ENCODE measurements at regions not wholly inside any gene's neighbourhood (a gene's known extent, or its start where the extent isn't known, plus 50 kb on each side); places are given as distances from the start of the nearest gene placed in this dataset.

GRCh38 chr6:170080169-170080827 lies 210.6 kb downstream of the DLL1 start:
- Mint-ChIP-seq H3K4me1 (ENCODE audit: low read depth, unreplicated experiment) (peaks cover 3% of the 10 kb centered on the region), H3K4me3 (ENCODE audit: unreplicated experiment) (no peak overlapping the region), H3K27me3 (ENCODE audit: low read depth, unreplicated experiment) (peaks cover 30% of the 10 kb centered on the region), H3K9me3 (ENCODE audit: unreplicated experiment) (peaks cover 3% of the 10 kb centered on the region), H3K27ac (ENCODE audit: unreplicated experiment) (no peak overlapping the region), H3K36me3 (ENCODE audit: low read depth, unreplicated experiment) (no peaks in the 10 kb centered on the region)
- no peak for FAIRE-seq
- Histone ChIP-seq H4K20me1 (ENCODE audit: insufficient read depth, low read length) (no peaks in the 10 kb centered on the region), H3K9ac (ENCODE audit: low read length) (no peak overlapping the region), H3K36me3 (ENCODE audit: insufficient read depth, low read length) (no peaks in the 10 kb centered on the region), H3K79me2 (ENCODE audit: insufficient read depth, low read length) (no peaks in the 10 kb centered on the region), H3K4me2 (ENCODE audit: low read length) (no peak overlapping the region), H2AFZ (ENCODE audit: low read depth, low read length) (no peak overlapping the region), H3K27me3 (ENCODE audit: insufficient read depth, low read length) (no peaks in the 10 kb centered on the region), H3K4me3 (ENCODE audit: insufficient read depth, low read depth, low read length) (no peak overlapping the region), H3K27ac (ENCODE audit: low read depth, low read length) (no peak overlapping the region), H3K4me1 (ENCODE audit: insufficient read depth, low read length) (no peaks in the 10 kb centered on the region), H3K9me3 (ENCODE audit: insufficient read depth, low read depth, low read length) (peaks cover 9% of the 10 kb centered on the region)
- DNase-seq (ENCODE audit: low read depth): no peak
- TF ChIP-seq EZH2 (IDR thresholded peaks at IDR 0.05; ENCODE audit: insufficient read depth, low read length) (no peak), CTCF (IDR thresholded peaks at IDR 0.05; ENCODE audit: insufficient read depth, low read depth, low read length) (no peak)

- Histone ChIP-seq H3K27me3 (ENCODE audit: insufficient read depth, low read length) (no peaks in the 10 kb centered on the region), H3K27ac (ENCODE audit: low read depth, low read length) (no peak overlapping the region), H3K9ac (ENCODE audit: low read length) (no peak overlapping the region), H3K4me2 (ENCODE audit: low read length) (no peak overlapping the region), H2AFZ (ENCODE audit: low read depth, low read length) (no peak overlapping the region), H4K20me1 (ENCODE audit: insufficient read depth, low read length) (no peaks in the 10 kb centered on the region), H3K79me2 (ENCODE audit: insufficient read depth, low read length) (no peaks in the 10 kb centered on the region), H3K36me3 (ENCODE audit: insufficient read depth, low read length) (no peaks in the 10 kb centered on the region), H3K4me3 (ENCODE audit: insufficient read depth, low read depth, low read length) (no peak overlapping the region), H3K4me1 (ENCODE audit: insufficient read depth, low read length) (no peaks in the 10 kb centered on the region), H3K9me3 (ENCODE audit: insufficient read depth, low read depth, low read length) (peaks cover 12% of the 10 kb centered on the region)
- DNase-seq (ENCODE audit: low read depth) (no peak), FAIRE-seq (no peak)
- Mint-ChIP-seq H3K4me3 (ENCODE audit: unreplicated experiment) (no peak overlapping the region), H3K27me3 (ENCODE audit: low read depth, unreplicated experiment) (peaks cover 17% of the 10 kb centered on the region), H3K4me1 (ENCODE audit: low read depth, unreplicated experiment) (peaks cover 10% of the 10 kb centered on the region), H3K27ac (ENCODE audit: unreplicated experiment) (no peak overlapping the region), H3K36me3 (ENCODE audit: low read depth, unreplicated experiment) (no peaks in the 10 kb centered on the region), H3K9me3 (ENCODE audit: unreplicated experiment) (peaks cover 3% of the 10 kb centered on the region)
- TF ChIP-seq EZH2 (IDR thresholded peaks at IDR 0.05; ENCODE audit: insufficient read depth, low read length) (no peak), CTCF (IDR thresholded peaks at IDR 0.05; ENCODE audit: insufficient read depth, low read depth, low read length) (no peak)
Measured at GRCh38 chr6:170076466-170077165, 214.3 kb downstream of the DLL1 start.

Measured in astrocyte (in vitro differentiated cells and primary cell).